OCI-LY3 (cell line): ENCODE measurements at regions not wholly inside any gene's neighbourhood (a gene's known extent, or its start where the extent isn't known, plus 50 kb on each side); places are given as distances from the start of the nearest gene placed in this dataset.

Experiments
- H2AFZ ChIP-seq: fragments of 200-600, 300-600 bp; shearing (Covaris generic); 2 replicates; pipeline ENCODE4 v1.6.0; 2014; ENCODE audit warnings: antibody characterized with exemption, low read depth, low read length
- H3K27ac ChIP-seq: fragments of 200-600, 300-600 bp; sonication (generic); 2 replicates; pipeline ENCODE4 v1.5.1; 2014; ENCODE audit warnings: mild to moderate bottlenecking, low read length, moderate library complexity, mixed read lengths
- H3K27me3 ChIP-seq: fragments of 200-600, 300-600 bp; sonication (generic); 2 replicates; pipeline ENCODE4 v1.6.1; 2014; ENCODE audit warnings: low read depth, low read length, mixed read lengths
- H3K36me3 ChIP-seq: fragments of 200-600, 300-600 bp; sonication (generic); replicated peaks from 2 replicates; pipeline ENCODE3; 2014; ENCODE audit warnings: low read depth, low read length, mixed read lengths
- H3K4me1 ChIP-seq: fragments of 300-600, 200-600 bp; sonication (generic); 2 replicates; pipeline ENCODE4 v1.6.1; 2014; ENCODE audit warnings: low read length, mixed read lengths
- H3K4me2 ChIP-seq: fragments of 200-600, 300-600 bp; sonication (generic); 2 replicates; pipeline ENCODE4 v1.6.1; 2014; ENCODE audit warnings: low read length, mixed read lengths
- H3K4me3 ChIP-seq: fragments of 300-600, 200-600 bp; sonication (generic); 2 replicates; pipeline ENCODE4 v1.5.1; 2014; ENCODE audit warnings: antibody characterized with exemption, mild to moderate bottlenecking, low read length, moderate library complexity
- H3K79me2 ChIP-seq: fragments of 300-600, 200-600 bp; shearing (Covaris generic); 2 replicates; pipeline ENCODE4 v1.6.1; 2014; ENCODE audit warnings: mild to moderate bottlenecking, low read length, mixed read lengths
- H3K9ac ChIP-seq: fragments of 300-600, 200-600 bp; shearing (Covaris generic); 2 replicates; pipeline ENCODE4 v1.6.0; 2014; ENCODE audit warnings: mild to moderate bottlenecking, low read length, moderate library complexity
- H3K9me3 ChIP-seq: fragments of 200-600, 300-600 bp; shearing (Covaris generic); 2 replicates; pipeline ENCODE4 v1.6.1; 2014; ENCODE audit warnings: low read length, mixed read lengths; ENCODE audit not compliant: insufficient read depth
- H4K20me1 ChIP-seq: fragments of 200-600, 300-600 bp; sonication (generic); 2 replicates; pipeline ENCODE4 v1.6.1; 2016; ENCODE audit warnings: low read length, mixed read lengths; ENCODE audit not compliant: insufficient read depth
- EZH2phosphoT487 ChIP-seq: fragments of 200-600 bp; shearing (Covaris generic); IDR thresholded peaks from 2 replicates; pipeline ENCODE4 v1.6.1; 2018; ENCODE audit warnings: antibody characterized with exemption, mixed run types, low read depth
- TF ChIP-seq, protein P1 (sequence below): fragments of 200-600, 300-600 bp; sonication (generic); IDR thresholded peaks from 2 replicates; pipeline ENCODE4 v1.5.1; 2014; ENCODE audit warnings: antibody characterized with exemption, low read length, low read depth

DNA sequence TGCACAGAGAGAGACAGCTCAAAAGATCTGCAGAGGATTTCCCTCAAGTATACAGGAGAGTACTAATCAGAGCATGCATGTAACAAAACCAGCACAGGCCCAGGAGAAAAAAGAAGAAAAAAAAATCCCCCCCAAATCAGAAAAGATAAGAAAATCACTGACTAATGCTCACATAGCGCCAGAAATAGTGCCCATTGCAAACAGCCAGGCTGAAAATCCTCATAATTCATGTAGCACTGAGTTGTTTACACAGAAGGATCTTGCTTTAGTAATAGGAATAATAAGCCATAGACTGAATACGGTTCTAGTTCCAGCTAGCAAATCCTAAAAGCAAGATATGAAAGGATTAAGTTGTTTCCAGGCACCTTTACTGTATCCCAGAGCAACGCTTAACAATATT is 51.8 kb upstream of the MAGEC2 start:
- Histone ChIP-seq H3K36me3 (no peaks in the 10 kb centered on the region), H3K4me1 (0 out of 2 replicates have a peak, but pooled peaks cover 6% of the 10 kb centered on the region), H3K9me3 (no peaks in the 10 kb centered on the region), H3K4me3 (no peak overlapping the region), H3K9ac (no peak overlapping the region), H4K20me1 (no peaks in the 10 kb centered on the region), H3K79me2 (no peaks in the 10 kb centered on the region), H3K4me2 (no peak overlapping the region), H2AFZ (no peak overlapping the region), H3K27me3 (no peaks in the 10 kb centered on the region), H3K27ac (no peak overlapping the region)
- TF ChIP-seq, protein P1, sequence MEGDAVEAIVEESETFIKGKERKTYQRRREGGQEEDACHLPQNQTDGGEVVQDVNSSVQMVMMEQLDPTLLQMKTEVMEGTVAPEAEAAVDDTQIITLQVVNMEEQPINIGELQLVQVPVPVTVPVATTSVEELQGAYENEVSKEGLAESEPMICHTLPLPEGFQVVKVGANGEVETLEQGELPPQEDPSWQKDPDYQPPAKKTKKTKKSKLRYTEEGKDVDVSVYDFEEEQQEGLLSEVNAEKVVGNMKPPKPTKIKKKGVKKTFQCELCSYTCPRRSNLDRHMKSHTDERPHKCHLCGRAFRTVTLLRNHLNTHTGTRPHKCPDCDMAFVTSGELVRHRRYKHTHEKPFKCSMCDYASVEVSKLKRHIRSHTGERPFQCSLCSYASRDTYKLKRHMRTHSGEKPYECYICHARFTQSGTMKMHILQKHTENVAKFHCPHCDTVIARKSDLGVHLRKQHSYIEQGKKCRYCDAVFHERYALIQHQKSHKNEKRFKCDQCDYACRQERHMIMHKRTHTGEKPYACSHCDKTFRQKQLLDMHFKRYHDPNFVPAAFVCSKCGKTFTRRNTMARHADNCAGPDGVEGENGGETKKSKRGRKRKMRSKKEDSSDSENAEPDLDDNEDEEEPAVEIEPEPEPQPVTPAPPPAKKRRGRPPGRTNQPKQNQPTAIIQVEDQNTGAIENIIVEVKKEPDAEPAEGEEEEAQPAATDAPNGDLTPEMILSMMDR, result no peak
- no peak for TF ChIP-seq EZH2phosphoT487
